NOMO-1 treated with DMSO at 0.1 percent for 48 hours (cell line): ENCODE measurements at regions not wholly inside any gene's neighbourhood (a gene's known extent, or its start where the extent isn't known, plus 50 kb on each side); places are given as distances from the start of the nearest gene placed in this dataset.
"Not testable (repeated sequence)": the region's sequence is repeated elsewhere in the genome, so short reads cannot be mapped to it uniquely, and the experiment has no call there.

Source experiments
- DNase-seq: peaks from one replicate; lab custom pipeline; 2025; ENCODE audit not compliant: unreplicated experiment; lab: John Stamatoyannopoulos, UW

- DNase-seq: no peak
Measured at GRCh38 chr1:118828038-118828437, 160.1 kb downstream of the TBX15 start.

DNA sequence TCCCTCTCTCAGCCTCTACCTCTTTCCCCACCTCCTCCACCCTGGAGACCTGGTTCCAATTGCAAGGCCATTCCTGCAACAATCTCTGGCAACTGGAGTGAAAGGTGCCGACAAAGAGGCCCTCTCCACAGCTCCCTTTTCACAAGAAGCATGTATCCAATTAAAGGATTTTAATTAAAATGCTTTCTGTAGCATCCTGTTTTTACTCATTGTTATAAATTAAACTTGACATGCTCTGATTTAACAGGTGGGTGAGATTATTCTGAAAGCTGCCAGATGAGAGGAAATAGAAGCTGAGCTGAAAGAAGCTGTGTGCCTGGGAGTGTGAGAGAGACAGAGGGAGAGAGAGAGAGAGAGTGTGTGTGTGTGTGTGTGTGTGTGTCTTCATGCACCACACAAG lies 160.5 kb downstream of the TBX15 start:
- DNase-seq: no peak

DNA sequence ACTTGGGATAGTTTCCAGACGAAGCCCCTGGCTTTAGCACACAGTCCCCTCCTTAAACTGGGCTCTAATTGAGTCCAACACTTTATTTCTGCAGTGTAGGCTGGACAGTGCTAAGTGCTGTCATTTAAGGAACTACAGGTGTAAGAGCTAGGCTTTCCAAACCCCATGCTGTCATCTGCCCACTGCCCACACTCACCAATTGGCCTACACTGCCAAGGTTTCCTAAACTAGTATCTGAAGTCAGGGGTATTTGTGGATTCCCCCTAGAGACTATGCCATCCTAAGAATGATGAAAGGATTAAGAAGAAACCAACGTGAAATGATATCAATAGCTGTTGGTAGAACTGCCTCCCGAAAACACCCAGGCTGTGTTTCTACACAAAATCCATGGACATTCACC lies 160.9 kb downstream of the TBX15 start:
- no peak for DNase-seq

GRCh38 chr1:118826669-118827068 lies 161.5 kb downstream of the TBX15 start:
- DNase-seq: no peak

DNA sequence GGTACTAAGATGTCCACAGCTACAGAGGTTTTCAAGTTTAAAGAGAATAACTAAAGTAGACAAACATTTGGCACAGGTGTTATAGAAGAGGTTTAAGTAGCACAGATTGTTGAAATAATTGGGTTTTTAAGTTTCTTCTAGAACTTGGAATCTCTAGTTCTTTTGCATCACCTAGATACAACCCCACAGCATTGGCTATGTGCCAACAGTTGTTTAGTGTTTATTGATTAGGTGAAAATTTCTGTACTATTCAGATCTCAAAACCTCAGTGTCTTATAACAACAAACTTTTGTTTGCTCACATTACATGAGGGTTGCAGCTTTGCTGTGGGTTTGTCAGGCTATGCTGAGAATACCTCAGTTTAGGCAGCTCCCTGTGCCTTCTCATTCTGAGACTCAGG lies 162.5 kb downstream of the TBX15 start:
- DNase-seq: no peak

DNA sequence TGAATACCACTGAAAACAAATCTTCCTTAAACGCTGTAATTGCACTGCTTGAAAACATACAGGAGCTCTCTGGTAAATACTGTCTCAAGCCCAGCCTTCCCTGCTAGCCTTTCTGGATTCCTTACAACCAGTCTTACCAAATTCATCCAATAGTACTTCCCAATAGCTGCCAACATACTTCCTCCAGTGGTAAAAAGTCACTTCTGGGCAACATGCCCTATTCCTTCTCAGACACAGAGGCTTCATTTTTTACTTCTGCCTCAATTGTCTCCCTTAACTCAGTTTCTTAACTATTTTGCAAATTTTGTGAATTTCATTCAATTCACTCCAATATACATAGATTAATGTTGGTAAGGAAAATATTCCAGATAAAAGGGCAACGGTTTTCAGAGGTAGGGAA lies 166.3 kb downstream of the TBX15 start:
- DNase-seq: no peak

DNA sequence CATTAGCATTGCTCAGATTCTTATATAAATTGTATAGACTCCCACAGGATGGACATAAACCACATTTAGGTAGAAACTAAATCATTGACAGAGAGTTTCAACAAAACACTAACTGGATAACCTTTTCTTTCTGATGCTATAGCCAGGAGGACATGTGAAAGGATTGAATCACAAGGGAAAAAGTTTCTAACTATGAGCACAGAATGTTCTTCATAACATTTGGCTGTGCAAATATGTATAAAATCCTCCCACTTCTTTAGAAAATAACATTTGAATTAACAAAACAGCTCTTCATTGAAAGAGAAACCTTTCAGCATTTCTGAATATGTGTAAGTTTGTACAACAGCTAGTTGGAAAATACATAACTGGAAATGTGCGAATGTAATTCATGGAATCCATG lies 167.3 kb downstream of the TBX15 start:
- no peak for DNase-seq

DNA sequence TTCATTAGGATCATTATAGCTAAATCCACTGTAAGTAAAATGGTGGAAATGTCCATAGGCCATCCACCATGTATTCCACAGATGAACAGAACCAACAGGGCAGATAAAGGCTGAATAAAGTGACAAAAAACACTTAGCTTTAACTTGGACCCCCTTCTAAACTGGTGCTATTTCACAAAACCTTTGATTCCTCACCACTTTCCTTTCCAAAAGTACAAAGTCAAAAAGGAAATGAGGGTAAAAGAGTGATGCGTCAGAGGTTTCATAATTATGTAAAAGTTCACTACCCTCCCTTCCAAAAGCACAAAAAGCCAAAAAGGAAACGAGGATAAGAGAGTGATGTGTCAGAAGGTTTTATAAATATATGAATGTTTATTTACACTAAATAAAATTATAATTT lies 172.2 kb downstream of the TBX15 start:
- DNase-seq: peak; percentile 4

- no peak for DNase-seq
Measured at GRCh38 chr1:118812555-118812954, 175.6 kb downstream of the TBX15 start.

DNA sequence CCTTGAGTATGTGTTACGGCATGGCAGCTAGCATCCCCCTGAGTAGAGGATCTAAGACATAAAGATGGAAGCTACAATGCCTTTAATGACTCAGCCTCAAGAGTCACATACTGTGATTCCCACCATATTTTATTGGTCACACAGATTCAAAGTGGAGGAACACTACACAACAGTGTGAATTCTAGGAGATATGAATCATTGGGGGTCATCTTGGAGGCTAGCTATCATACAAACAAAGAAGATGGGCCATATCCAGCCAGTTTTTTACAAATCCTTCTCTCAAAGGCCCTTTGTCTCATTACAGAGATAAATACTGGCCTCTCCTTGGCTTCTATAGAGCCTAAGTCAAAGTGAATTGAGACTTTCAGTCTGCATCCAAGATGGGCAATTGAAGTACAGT lies 177.0 kb downstream of the TBX15 start:
- DNase-seq: no peak

- DNase-seq: no peak
Measured at GRCh38 chr1:118809586-118809985, 178.6 kb downstream of the TBX15 start.

- DNase-seq: not testable (repeated sequence)
Measured at GRCh38 chr1:118803128-118803527, 185.0 kb downstream of the TBX15 start.

GRCh38 chr1:118791094-118791691 lies 196.9 kb downstream of the TBX15 start:
- DNase-seq: no peak

GRCh38 chr1:118788463-118788862 lies 199.7 kb downstream of the TBX15 start:
- DNase-seq: no peak

DNA sequence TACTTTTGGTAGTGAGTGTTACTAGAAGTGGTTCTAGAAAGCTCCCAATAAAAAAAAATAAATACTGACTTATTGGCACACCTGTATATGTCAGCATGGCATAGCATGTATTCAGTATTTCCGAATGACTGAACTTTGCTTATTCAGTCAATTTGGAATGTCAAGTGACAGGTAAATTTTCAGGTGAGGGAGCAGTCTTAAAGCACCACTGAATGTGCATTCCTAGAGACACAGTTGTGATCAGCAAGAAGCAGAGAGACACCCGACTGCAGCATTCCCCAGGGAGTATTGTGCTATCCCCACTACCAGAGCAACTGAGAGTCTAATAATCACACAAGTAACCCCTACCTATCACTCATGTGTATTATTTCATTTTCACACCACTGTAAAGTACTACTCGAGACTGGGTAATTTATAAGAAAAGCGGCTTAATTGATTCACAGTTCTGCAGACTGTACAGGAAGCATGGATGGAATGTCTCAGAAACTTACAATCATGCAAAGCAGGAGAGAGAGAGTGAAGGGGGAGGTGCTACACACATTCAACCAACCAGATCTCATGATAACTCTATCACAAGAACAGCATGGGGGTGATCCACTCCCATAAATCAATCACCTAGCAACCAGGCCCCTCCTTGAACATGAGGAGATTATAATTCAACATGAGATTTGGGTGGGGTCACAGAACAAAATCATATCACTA lies 201.5 kb downstream of the TBX15 start:
- no peak for DNase-seq

DNA sequence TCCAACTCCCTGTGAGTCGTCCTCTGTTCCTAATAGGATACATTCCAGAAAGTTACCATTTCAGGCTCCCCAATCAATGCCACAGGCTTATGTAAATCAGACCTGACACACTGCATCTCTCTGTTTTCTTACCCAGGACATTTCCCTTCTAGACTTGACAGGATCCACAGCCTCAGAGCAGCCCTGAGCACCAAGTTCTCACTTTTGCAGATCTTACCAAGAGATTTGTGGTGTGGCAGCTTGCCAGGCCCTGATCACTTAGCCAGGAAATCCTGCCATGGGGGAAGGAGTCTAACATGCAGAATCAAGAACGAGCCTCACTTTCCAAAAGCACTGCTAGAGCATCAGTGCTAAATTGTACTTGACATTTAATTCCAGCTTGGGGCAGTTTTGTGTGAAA lies 202.9 kb downstream of the TBX15 start:
- no peak for DNase-seq

- DNase-seq: no peak
Measured at GRCh38 chr1:118783095-118783758, 204.9 kb downstream of the TBX15 start.

- DNase-seq: no peak
Measured at GRCh38 chr1:118773656-118774055, 214.5 kb downstream of the TBX15 start.

DNA sequence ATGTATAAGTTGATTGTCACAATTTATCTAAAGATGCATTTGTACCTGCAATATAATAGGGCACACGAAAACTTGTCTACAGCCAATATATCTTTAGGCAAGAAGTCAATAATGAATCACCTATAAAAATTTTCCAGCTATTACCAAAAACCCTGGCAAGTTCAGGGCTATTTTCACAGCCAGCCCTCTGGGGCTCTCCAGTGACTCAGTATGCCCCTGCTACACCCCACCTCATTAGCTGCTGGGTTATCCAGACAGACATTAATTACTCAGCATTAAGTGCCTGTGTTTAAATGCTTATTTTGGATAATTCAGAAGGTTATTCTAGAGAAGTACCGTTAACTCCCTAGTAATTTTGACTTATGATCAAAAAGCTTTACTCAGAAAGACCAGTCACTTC lies 220.2 kb downstream of the TBX15 start:
- DNase-seq: no peak

DNA sequence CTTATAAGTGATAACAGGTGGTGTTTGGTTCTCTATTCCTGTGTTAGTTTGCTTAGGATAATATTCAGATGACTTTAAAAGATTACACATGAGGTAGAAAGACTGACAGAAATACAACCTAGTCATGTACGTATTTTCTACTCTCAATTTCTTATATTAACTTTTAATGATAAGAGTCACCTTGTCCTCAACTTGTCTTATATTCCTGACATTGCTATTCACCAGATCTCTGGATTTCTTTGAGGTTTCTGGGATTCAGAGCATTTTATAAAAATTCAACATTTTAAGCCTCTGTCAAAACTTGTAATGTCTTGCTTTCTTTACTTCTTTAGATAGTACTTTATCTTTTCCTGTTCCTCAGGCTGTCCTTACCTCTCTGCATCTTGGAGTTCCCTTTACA lies 234.2 kb downstream of the TBX15 start:
- DNase-seq: no peak

DNA sequence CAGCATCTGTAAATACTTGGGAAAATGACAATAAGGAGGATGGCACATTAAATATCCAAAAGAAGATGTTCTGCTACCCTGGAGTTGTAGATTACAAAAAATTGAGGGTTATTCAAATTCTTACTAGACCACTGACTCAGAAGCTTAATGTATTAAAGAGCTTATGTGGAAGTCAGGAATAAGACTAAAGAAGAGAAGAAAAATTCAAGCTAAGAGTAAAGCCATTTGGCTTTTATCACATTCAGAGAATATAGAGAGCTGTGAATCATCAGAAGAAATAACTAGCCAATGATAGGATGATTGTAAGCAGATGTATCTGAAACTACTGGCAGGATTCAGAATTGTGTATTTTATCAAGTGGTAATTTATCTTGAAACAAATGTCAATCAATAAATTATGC lies 237.0 kb downstream of the TBX15 start:
- no peak for DNase-seq

DNA sequence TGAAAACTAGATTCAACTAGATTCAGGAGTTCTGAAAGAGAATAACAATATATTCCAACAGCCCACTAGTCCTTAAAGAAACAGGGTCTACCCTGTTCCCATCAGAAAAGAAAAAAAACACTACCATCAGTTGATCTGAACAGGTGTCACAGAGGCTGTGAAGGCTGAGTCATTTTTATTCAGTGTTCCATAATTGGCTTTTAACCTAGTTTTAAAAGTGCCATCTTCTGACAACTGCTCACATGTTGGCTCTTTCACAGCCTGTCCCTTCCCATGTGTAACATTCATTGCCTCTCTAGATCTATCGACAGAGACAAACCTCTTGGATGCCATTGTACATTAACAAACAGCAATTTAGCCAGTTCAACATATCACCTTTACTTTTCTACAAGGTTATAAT lies 243.7 kb downstream of the TBX15 start:
- no peak for DNase-seq

DNA sequence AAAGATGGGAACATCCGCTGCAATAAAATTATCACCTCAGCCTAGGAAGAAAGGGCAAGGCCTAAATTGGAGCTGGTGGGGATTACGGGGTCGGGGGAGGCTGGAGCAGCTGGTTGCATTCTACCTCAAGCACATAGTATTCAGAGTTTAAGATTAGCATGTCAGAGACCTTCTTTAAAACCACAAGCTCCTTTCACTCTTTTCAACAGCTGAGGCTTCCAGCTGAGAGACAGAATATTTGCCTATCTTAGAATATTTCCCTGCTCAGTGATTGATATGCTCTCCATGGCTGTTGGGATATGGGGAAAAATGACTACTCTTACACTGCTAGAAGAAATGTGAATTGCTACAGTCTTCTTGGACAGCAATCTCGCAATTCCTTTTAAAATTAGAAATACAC lies 248.6 kb downstream of the TBX15 start:
- DNase-seq: no peak
